GM21737 (cell line): ENCODE measurements at regions not wholly inside any gene's neighbourhood (a gene's known extent, or its start where the extent isn't known, plus 50 kb on each side); places are given as distances from the start of the nearest gene placed in this dataset.
"Not testable (repeated sequence)": the region's sequence is repeated elsewhere in the genome, so short reads cannot be mapped to it uniquely, and the experiment has no call there.

Experiments
- ATAC-seq: cut with Tn5 transposase; IDR thresholded peaks from one replicate; pipeline ENCODE4 v1.9.1; 2021; ENCODE audit warnings: mild to moderate bottlenecking, moderate library complexity; ENCODE audit not compliant: unreplicated experiment

- no peak for ATAC-seq
Observed at GRCh38 chr2:107093426-107093957, 207.5 kb upstream of the ST6GAL2 start.

GRCh38 chr2:107094450-107094986 lies 208.6 kb upstream of the ST6GAL2 start:
- ATAC-seq = no peak

- no peak for ATAC-seq
Observed at GRCh38 chr2:107102176-107102575, 216.2 kb upstream of the ST6GAL2 start.

- ATAC-seq = no peak
Observed at GRCh38 chr2:107107351-107107750, 221.4 kb upstream of the ST6GAL2 start.

- no peak for ATAC-seq
Observed at GRCh38 chr2:107108556-107108955, 222.6 kb upstream of the ST6GAL2 start.

GRCh38 chr2:107111623-107112022 lies 225.7 kb upstream of the ST6GAL2 start:
- no peak for ATAC-seq

- no peak for ATAC-seq
Observed at GRCh38 chr2:107112561-107112960, 226.6 kb upstream of the ST6GAL2 start.

- no peak for ATAC-seq
Observed at GRCh38 chr2:107128381-107128780, 242.4 kb upstream of the ST6GAL2 start.

- no peak for ATAC-seq
Observed at GRCh38 chr2:107132070-107132469, 246.1 kb upstream of the ST6GAL2 start.

GRCh38 chr2:107132746-107133145 lies 246.8 kb upstream of the ST6GAL2 start:
- ATAC-seq = no peak

GRCh38 chr2:107133412-107133811 lies 247.4 kb upstream of the ST6GAL2 start:
- no peak for ATAC-seq

GRCh38 chr2:107136733-107137132 lies 250.8 kb upstream of the ST6GAL2 start:
- ATAC-seq = no peak

GRCh38 chr2:107137706-107138105 lies 251.7 kb upstream of the ST6GAL2 start:
- ATAC-seq = no peak

- ATAC-seq = no peak
Observed at GRCh38 chr2:107146181-107146580, 260.2 kb upstream of the ST6GAL2 start.

GRCh38 chr2:107146645-107147044 lies 260.7 kb upstream of the ST6GAL2 start:
- not testable (repeated sequence) for ATAC-seq

- ATAC-seq = no peak
Observed at GRCh38 chr2:107148055-107148454, 262.1 kb upstream of the ST6GAL2 start.

GRCh38 chr2:107148496-107148895 lies 262.5 kb upstream of the ST6GAL2 start:
- no peak for ATAC-seq

GRCh38 chr2:107160640-107161239 lies 274.8 kb upstream of the ST6GAL2 start:
- no peak for ATAC-seq

- ATAC-seq = no peak
Observed at GRCh38 chr2:107168141-107168540, 282.2 kb upstream of the ST6GAL2 start.

GRCh38 chr2:107174171-107174570 lies 288.2 kb upstream of the ST6GAL2 start:
- no peak for ATAC-seq

GRCh38 chr2:107182981-107183380 lies 297.0 kb upstream of the ST6GAL2 start:
- ATAC-seq = no peak

- no peak for ATAC-seq
Observed at GRCh38 chr2:107187870-107188269, 301.9 kb upstream of the ST6GAL2 start.

- ATAC-seq = no peak
Observed at GRCh38 chr2:107195631-107196030, 309.7 kb upstream of the ST6GAL2 start.
